Mesodermal cell (in vitro differentiated cells): ENCODE measurements at regions not wholly inside any gene's neighbourhood (a gene's known extent, or its start where the extent isn't known, plus 50 kb on each side); places are given as distances from the start of the nearest gene placed in this dataset.

Source experiments
- H3K27ac ChIP-seq: 2 replicates; pipeline ENCODE4 v1.7.0; 2013; ENCODE audit warnings: mild to moderate bottlenecking, low read depth, low read length, moderate library complexity; ENCODE audit not compliant: severe bottlenecking
- H3K36me3 ChIP-seq: 2 replicates; pipeline ENCODE4 v1.7.1; 2013; ENCODE audit warnings: mild to moderate bottlenecking, low read length, moderate library complexity; ENCODE audit not compliant: control insufficient read depth, insufficient read depth
- H3K4me1 ChIP-seq: one replicate; pipeline ENCODE4 v1.7.1; 2013; ENCODE audit warnings: mild to moderate bottlenecking, low read length; ENCODE audit not compliant: insufficient read depth, control insufficient read depth, poor library complexity, severe bottlenecking
- H3K4me3 ChIP-seq: 2 replicates; pipeline ENCODE4 v1.7.0; 2013; ENCODE audit warnings: low read length, control low read depth, mild to moderate bottlenecking; ENCODE audit not compliant: insufficient read depth, poor library complexity, severe bottlenecking; ENCODE audit errors: extremely low read depth
- H3K9me3 ChIP-seq: 2 replicates; pipeline ENCODE4 v1.7.1; 2013; ENCODE audit warnings: mild to moderate bottlenecking, low read length, moderate library complexity; ENCODE audit not compliant: control insufficient read depth
- WGBS, 2 experiments: methylation state at CpG; one replicate each; pipeline ENCODE4 v1.1.5; 2013; ENCODE audit warnings: missing lambda C conversion rate in 2 of 2; ENCODE audit not compliant: insufficient coverage in 2 of 2; 5-methylcytosine and 5-hydroxymethylcytosine counted together

DNA sequence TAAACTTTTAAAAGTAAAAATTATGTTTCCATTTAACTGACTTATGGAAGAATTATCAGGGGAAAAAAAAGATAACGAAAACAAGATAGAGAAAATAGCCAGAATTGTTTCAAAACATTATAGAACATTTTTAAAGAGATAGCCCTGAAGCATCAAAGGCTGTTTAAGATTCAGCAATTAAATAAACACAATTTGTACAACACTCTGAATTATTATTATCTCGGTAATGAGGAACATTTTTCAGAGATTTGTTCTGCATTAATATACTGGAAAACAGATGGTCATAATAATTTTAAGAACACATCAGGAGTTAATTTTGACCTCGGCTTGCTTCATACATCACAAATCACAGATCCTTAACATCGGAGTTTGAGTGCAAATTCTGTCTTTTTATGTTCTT is 643.8 kb downstream of the SORCS1 start:
- Histone ChIP-seq H3K4me3 (no peak overlapping the region), H3K4me1 (no peaks in the 10 kb centered on the region), H3K27ac (no peak overlapping the region), H3K36me3 (no peaks in the 10 kb centered on the region), H3K9me3 (no peaks in the 10 kb centered on the region)
- 92% methylated on average over 2 of the region's 4 CpGs; no CpG with 5 or more reads in 1 of the 2 experiments for WGBS, 2 experiments

DNA sequence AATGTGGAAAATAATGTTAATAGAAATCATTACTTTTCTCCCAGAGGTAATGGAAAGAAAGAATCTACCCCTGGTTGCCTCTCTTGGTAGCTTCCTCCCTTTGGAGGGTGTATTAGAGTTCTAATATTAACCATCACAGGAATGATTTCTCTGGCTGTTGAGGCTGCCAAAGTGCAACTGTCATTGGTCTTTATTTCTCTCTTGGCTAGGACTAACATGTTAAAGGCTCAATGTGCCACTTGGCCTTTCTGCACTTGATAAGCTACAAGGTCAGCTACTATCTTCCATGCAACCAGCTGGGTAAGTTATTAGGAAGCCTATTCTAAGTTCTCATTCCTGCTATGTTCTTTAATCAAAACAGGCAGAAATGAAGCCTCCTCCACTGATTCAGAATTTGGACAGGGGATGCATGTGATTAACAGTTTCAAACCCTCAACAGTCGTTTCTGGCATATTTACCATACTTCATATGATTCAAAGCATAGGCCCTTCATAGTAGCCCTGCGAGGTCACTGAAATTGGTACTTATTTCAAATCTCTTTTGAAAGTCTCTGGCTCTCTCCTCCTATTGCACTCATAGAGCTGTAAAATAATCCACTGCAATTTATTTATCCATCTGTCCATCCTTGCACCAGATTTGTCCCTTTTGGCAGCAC is 645.0 kb downstream of the SORCS1 start:
- H3K4me3 ChIP-seq = no peak overlapping the region
- no peaks in the 10 kb centered on the region for H3K4me1 ChIP-seq
- no peak overlapping the region for H3K27ac ChIP-seq
- no peaks in the 10 kb centered on the region for H3K9me3 ChIP-seq
- no peaks in the 10 kb centered on the region for H3K36me3 ChIP-seq
- WGBS, 2 experiments = 88 to 89% methylated on average over 2 of the region's 2 CpGs

DNA sequence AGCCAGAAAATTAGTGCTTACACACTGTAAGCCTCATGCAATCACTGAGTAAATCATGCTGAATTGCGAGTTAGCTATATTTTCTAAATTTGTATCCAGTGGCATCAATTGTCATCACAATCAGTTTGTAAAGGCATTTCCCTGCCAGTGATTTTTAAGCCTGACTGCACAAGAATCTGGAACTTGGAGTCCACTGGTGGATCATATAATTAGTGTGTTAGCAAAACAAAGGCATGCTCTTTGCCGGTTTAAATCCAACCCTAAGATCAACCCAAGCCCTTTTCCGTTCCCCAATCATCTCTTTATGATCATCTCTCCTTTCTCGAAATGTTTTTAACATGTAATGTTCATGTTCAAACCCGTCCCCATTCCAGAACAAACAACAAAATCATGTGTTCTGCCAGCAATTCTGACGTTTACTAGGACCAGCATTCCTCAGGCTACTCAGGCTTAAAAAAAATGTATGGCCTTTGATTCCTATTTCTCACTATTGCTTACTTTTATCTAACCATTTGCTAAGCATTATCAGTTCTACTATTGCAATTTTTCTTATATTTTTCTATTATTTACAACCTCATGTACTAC is 649.2 kb downstream of the SORCS1 start:
- no peaks in the 10 kb centered on the region for H3K9me3 ChIP-seq
- 83 to 86% methylated on average over 4 to 6 of the region's 6 CpGs for WGBS, 2 experiments
- no peaks in the 10 kb centered on the region for H3K36me3 ChIP-seq
- H3K4me1 ChIP-seq = peaks cover 7% of the 10 kb centered on the region
- H3K27ac ChIP-seq = no peak overlapping the region
- H3K4me3 ChIP-seq = no peak overlapping the region

DNA sequence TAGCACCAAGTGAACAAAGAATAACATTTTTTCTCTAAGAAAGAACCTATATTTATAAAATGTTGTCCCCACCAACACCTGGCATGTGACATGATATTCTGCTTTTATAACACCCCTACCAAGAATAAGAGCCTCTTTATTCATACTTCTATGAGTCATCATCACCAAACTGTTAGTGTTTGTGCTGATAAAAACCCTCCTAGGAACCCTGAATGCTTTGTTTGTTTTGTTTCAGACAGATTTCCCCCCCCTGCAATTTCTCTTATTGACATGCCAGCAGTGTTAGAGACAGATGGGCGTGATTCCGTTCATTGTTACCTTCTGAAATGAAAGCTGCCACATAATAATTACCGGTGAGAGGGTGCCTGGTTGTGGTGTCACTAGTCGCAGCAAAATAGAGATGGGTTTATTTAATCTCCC is 651.1 kb downstream of the SORCS1 start:
- 59% methylated on average over 2 of the region's 4 CpGs; no CpG with 5 or more reads in 1 of the 2 experiments for WGBS, 2 experiments
- H3K4me3 ChIP-seq = no peak overlapping the region
- H3K36me3 ChIP-seq = no peaks in the 10 kb centered on the region
- peaks cover 7% of the 10 kb centered on the region for H3K4me1 ChIP-seq
- no peaks in the 10 kb centered on the region for H3K9me3 ChIP-seq
- H3K27ac ChIP-seq = no peak overlapping the region

DNA sequence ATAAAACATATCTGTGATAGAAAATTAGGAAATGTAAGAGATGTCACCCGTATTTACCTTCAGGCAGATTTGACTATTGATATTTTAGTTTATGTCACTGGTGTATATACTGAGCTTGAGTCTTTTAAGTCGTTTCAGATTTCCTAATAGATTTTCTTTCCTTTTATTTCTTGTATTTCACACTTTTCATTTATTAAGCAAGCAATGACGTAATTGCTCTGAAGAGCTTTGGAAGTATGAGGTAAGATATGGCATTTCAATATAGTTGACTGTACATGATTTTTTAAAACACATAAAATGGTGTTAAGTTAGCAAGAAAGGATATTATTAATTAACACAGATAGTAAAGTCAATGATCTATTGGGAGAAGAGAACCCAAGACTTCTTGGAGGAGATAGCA is 652.6 kb downstream of the SORCS1 start:
- H3K36me3 ChIP-seq = no peaks in the 10 kb centered on the region
- no peak overlapping the region for H3K4me3 ChIP-seq
- H3K4me1 ChIP-seq = peaks cover 7% of the 10 kb centered on the region
- WGBS, 2 experiments = no CpG with 5 or more reads among the region's 3 CpGs
- H3K9me3 ChIP-seq = no peaks in the 10 kb centered on the region
- no peak overlapping the region for H3K27ac ChIP-seq

DNA sequence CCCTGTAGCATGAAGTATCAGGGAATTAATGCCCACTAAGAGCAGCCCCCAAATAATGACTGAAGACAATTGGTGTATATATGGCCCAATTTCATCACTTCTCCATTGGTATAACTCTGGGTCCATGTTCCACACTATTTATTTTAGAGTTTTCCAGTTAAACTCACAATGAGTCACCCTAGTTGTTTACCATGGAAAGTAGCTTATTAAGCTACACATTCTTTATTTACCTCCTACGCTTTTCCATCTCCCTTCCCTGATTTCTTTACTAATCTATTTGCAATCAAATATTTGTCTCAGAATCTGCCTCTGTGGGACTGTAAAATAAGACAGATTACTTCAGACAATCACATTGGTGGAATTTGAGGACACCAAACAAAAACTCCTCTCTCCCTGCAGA is 655.6 kb downstream of the SORCS1 start:
- H3K4me1 ChIP-seq = peaks cover 5% of the 10 kb centered on the region
- no peaks in the 10 kb centered on the region for H3K36me3 ChIP-seq
- H3K27ac ChIP-seq = no peak overlapping the region
- no peak overlapping the region for H3K4me3 ChIP-seq
- no CpG with 5 or more reads among the region's 1 CpG for WGBS, 2 experiments
- no peaks in the 10 kb centered on the region for H3K9me3 ChIP-seq

DNA sequence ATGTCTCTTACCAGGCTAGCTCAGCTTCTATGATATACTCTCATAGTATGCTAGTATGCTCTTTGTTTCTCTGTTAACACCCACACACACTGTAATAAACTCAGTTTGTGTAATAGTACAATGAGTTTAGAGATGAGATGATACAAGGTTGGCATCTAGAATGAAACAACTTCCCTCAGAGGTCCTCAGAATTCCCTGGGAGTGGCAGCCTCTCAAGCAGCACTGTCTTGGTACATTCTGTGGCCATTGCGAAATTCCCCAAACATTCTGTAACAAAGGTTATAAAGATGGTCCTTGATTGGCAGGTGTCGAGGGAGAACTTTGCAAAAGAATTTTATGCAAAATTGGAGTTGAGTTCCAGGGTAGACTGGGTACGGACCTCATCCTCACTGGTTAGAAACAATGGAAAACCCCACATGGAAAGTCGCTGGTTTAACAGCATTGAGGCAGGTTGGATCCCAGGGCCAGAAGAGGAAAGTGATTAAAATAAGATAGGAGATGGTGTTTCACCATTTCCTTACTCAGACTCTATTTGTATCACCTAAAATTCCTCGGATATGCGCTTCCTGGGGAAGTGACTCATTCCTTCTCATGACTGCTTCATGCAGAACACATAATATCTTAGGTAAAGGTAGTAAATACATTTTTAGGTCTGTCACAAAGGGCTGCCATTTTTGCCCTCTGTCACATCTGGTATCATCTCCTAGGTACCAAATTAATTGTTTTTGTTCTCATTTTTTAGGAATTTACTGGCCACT is 657.8 kb downstream of the SORCS1 start:
- WGBS, 2 experiments = 74 to 92% methylated on average over 2 of the region's 6 CpGs
- H3K9me3 ChIP-seq = no peaks in the 10 kb centered on the region
- no peak overlapping the region for H3K4me3 ChIP-seq
- no peak overlapping the region for H3K27ac ChIP-seq
- no peaks in the 10 kb centered on the region for H3K4me1 ChIP-seq
- no peaks in the 10 kb centered on the region for H3K36me3 ChIP-seq

DNA sequence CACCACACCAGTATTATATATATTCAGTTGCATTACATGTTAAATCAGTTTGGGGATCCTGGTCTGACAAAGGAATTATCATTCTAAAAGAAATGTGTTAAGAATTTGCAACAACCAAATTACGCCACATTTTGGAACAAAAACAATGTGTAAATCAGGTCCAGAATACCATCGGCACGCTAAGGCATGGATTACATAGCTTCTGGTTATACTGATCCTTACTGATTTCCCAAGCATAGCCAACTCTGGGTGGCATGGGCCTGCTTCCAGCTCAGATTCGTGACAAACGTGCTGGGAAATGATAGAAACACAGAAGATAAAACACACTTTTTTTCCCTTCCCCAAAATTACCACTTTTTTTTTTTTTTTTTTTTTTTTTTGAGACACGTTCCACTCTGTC is 660.0 kb downstream of the SORCS1 start:
- H3K4me3 ChIP-seq = no peak overlapping the region
- 82 to 88% methylated on average over 5 of the region's 6 CpGs for WGBS, 2 experiments
- no peak overlapping the region for H3K27ac ChIP-seq
- no peaks in the 10 kb centered on the region for H3K36me3 ChIP-seq
- H3K4me1 ChIP-seq = no peaks in the 10 kb centered on the region
- H3K9me3 ChIP-seq = no peaks in the 10 kb centered on the region

DNA sequence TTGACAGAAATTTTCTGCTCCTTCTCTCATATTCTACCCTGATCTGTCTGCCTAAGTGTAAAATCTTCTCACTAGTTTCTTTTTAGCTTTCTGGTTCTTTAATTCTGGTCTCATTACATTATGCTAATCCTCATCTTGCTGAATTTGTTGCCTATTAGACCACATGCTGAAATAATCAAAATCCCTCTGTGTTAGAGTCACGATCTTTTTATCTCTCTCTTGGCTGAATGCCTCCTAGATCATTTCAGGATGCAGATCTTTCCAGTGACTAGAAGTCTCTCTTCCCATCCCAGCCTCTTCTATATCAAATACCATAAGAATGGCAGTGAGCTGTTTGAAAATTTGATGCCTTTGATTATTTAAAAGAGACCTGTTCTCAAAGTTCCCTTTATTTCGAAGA is 661.9 kb downstream of the SORCS1 start:
- Histone ChIP-seq H3K36me3 (no peaks in the 10 kb centered on the region), H3K4me1 (no peaks in the 10 kb centered on the region), H3K4me3 (no peak overlapping the region), H3K27ac (no peak overlapping the region), H3K9me3 (no peaks in the 10 kb centered on the region)
- 100% methylated on average over 1 of the region's 2 CpGs; no CpG with 5 or more reads in 1 of the 2 experiments for WGBS, 2 experiments

DNA sequence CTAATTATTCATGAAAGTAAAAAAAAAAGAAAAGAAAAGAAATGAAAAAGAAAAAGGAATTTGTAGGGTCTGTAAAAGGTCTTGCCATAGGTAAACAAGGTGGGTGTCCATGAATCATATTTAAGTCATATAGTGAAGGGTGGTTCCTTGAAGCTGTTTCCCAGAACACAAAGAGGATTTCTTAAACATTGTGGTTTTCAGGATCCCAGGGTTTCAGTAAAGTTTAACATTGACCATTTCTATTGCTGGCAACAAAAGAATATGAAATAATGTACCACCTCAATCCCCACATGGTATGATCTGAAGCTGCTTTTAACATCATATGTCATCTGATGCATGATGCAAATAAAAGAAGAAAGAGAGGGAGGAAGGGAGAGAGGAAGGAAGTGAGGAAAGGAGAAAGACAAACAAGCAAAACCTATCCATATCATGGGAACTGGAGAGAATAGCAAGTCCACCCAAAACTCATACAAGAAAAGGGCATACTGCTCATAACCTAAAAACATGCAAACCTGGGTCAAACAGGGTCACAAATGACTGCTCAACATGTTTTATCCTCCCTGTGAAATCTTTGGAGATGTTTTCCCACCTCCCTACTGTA is 663.5 kb downstream of the SORCS1 start:
- Histone ChIP-seq H3K9me3 (no peaks in the 10 kb centered on the region), H3K36me3 (no peaks in the 10 kb centered on the region), H3K4me1 (no peaks in the 10 kb centered on the region), H3K4me3 (no peak overlapping the region), H3K27ac (no peak overlapping the region)
